A673 (cell line): ENCODE measurements at regions not wholly inside any gene's neighbourhood (a gene's known extent, or its start where the extent isn't known, plus 50 kb on each side); places are given as distances from the start of the nearest gene placed in this dataset.

Source experiments
- BruUV-seq: library from RNA; stranded (reverse); fragments of 400-500 nt; replicated peaks from 2 replicates; lab custom pipeline; 2021; lab: Mats Ljungman, UMichigan
- CTCF ChIA-PET: fragments of 300-600 bp; sonication (Branson Sonifier 250); formaldehyde crosslinking; loops from one replicate; lab custom pipeline; 2022; ENCODE audit warnings: antibody characterized with exemption; lab: Charles Lee
- POLR2A ChIA-PET: fragments of 300-600 bp; sonication (Branson Sonifier 250); formaldehyde crosslinking; loops from one replicate; lab custom pipeline; 2022; ENCODE audit warnings: antibody characterized with exemption; ENCODE audit not compliant: low non-redundant PET; lab: Charles Lee
- DNase-seq: peaks from one replicate; pipeline ENCODE4 v3.0.0-alpha.2; 2015; ENCODE audit warnings: low spot score
- H3K27ac ChIP-seq: fragments of 200-600 bp; sonication (generic); 2 replicates; pipeline ENCODE4 v1.5.1; 2016; ENCODE audit warnings: mixed run types, low read depth, mild to moderate bottlenecking, mixed read lengths, antibody characterized with exemption, low read length; ENCODE audit not compliant: poor library complexity, severe bottlenecking
- H3K27me3 ChIP-seq: fragments of 200-600 bp; sonication (generic); replicated peaks from 2 replicates; pipeline ENCODE4 v1.6.1; 2017; ENCODE audit warnings: mixed run types, low read depth, mild to moderate bottlenecking, mixed read lengths, antibody characterized with exemption, low read length; ENCODE audit not compliant: insufficient read depth, poor library complexity
- H3K36me3 ChIP-seq: fragments of 200-600 bp; sonication (generic); 2 replicates; pipeline ENCODE4 v1.6.1; 2016; ENCODE audit warnings: mixed run types, mild to moderate bottlenecking, mixed read lengths, antibody characterized with exemption, low read length; ENCODE audit not compliant: insufficient read depth, poor library complexity, severe bottlenecking
- H3K4me1 ChIP-seq: fragments of 200-600 bp; sonication (generic); 2 replicates; pipeline ENCODE4 v1.6.1; 2017; ENCODE audit warnings: mixed run types, mild to moderate bottlenecking, mixed read lengths, antibody characterized with exemption, low read length; ENCODE audit not compliant: insufficient read depth, poor library complexity, severe bottlenecking
- H3K4me3 ChIP-seq: fragments of 200-600 bp; sonication (generic); 2 replicates; pipeline ENCODE4 v1.5.1; 2016; ENCODE audit warnings: low read depth, mixed run types, mild to moderate bottlenecking, mixed read lengths, low read length; ENCODE audit not compliant: poor library complexity, severe bottlenecking
- H3K9me3 ChIP-seq: fragments of 200-600 bp; sonication (generic); 2 replicates; pipeline ENCODE4 v1.6.1; 2016; ENCODE audit warnings: mixed run types, low read depth, mild to moderate bottlenecking, mixed read lengths, antibody characterized with exemption, low read length; ENCODE audit not compliant: poor library complexity, severe bottlenecking
- EZH2 ChIP-seq: fragments of 200-600 bp; sonication (generic); IDR thresholded peaks from 2 replicates; pipeline ENCODE4 v1.6.1; 2017; ENCODE audit warnings: borderline replicate concordance, low read depth, mild to moderate bottlenecking, mixed read lengths, antibody characterized with exemption, low read length; ENCODE audit not compliant: poor library complexity, severe bottlenecking
- intact Hi-C: fragments of 100-400 bp; cut with micrococcal nuclease; formaldehyde crosslinking; loops from one replicate; pipeline ENCODE4 v1.10.0; 2022; ENCODE audit not compliant: unreplicated experiment
- TF ChIP-seq, protein P1 (sequence below): fragments of 300-800, 200-600 bp; sonication (generic); conservative IDR thresholded peaks from 2 replicates; pipeline ENCODE4 v1.5.1; 2017; ENCODE audit warnings: low read depth, mild to moderate bottlenecking, antibody characterized with exemption, low read length, moderate library complexity, mixed read lengths

DNA sequence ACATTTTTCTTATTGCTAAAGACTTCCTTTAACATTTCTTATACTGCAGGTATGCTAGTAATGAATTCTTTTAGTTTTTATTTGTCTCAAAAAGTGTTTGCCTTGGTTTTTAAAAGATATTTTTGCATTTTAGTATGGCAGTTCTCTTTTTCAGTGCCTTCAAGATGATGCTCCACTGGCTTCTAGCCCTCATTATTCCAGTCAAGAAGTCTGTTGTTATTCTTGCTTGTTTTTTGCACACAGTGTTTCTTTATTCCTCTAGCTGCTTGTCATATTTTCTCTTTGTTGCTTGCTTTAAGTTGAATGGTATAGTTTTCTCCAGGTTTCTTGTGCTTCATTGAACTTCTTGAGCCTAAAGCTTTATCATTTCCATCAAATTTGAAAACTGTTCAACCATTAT lies 158.0 kb upstream of the SPHKAP start:
- intact Hi-C loops, result no loop called here
- no peak for DNase-seq
- TF ChIP-seq, protein P1, sequence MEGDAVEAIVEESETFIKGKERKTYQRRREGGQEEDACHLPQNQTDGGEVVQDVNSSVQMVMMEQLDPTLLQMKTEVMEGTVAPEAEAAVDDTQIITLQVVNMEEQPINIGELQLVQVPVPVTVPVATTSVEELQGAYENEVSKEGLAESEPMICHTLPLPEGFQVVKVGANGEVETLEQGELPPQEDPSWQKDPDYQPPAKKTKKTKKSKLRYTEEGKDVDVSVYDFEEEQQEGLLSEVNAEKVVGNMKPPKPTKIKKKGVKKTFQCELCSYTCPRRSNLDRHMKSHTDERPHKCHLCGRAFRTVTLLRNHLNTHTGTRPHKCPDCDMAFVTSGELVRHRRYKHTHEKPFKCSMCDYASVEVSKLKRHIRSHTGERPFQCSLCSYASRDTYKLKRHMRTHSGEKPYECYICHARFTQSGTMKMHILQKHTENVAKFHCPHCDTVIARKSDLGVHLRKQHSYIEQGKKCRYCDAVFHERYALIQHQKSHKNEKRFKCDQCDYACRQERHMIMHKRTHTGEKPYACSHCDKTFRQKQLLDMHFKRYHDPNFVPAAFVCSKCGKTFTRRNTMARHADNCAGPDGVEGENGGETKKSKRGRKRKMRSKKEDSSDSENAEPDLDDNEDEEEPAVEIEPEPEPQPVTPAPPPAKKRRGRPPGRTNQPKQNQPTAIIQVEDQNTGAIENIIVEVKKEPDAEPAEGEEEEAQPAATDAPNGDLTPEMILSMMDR, result no peak
- no peak for TF ChIP-seq EZH2
- POLR2A ChIA-PET, result interaction anchor here (0.6 kb wide), 1 partner anchor 126 kb away, joined by 6 read pairs; no protein-coding TSS in a partner anchor
- CTCF ChIA-PET, result no interaction called here
- H3K27ac ChIP-seq, result no peak overlapping the region
- H3K36me3 ChIP-seq, result no peaks in the 10 kb centered on the region
- peaks cover 12% of the 10 kb centered on the region for H3K9me3 ChIP-seq
- H3K4me1 ChIP-seq, result no peaks in the 10 kb centered on the region
- no peaks in the 10 kb centered on the region for H3K27me3 ChIP-seq
- BruUV-seq, result no TSS peak
- no peak overlapping the region for H3K4me3 ChIP-seq

DNA sequence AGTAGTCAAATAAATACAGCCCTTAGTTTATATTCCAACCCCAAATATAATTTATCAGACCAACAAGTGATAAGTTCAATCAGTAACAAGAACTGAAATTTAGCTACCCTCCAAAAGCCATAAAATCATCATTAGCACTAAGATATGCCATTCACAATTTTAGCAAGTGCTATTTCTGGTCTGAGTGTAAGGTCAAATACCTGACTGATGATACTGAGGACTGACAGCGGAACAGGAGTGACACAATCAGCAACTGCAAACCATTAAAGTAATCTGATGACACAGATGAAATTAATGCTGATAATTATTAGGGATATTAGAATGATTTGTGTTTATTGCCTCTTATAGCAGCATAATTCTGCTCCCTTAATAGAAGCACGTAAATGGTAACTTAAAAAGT lies 152.7 kb upstream of the SPHKAP start:
- Histone ChIP-seq H3K4me1 (no peaks in the 10 kb centered on the region), H3K9me3 (no peaks in the 10 kb centered on the region), H3K27ac (no peak overlapping the region), H3K27me3 (no peaks in the 10 kb centered on the region), H3K36me3 (no peaks in the 10 kb centered on the region), H3K4me3 (no peak overlapping the region)
- CTCF ChIA-PET, result no interaction called here
- intact Hi-C loops, result no loop called here
- POLR2A ChIA-PET, result no interaction called here
- DNase-seq, result no peak
- BruUV-seq, result no TSS peak
- TF ChIP-seq EZH2, result no peak

DNA sequence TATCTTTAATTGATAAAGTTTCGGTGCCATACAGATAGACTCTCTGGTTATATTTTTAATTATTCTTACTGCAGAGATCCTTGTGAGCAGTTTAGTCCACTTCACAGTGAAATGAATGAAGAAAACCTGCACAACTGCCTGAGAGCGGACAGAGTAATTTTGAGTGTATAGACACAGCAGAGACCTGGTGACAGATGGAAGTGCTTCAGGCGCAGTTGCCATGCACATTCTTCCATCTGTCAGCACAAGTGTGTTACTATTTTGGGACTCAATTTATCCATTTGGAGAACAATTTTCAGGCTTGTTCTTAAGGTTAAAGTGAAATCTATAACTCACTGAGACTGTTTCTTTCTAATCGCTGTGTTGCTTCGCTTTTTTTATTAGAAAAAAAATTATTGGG lies 147.8 kb upstream of the SPHKAP start:
- CTCF ChIA-PET, result no interaction called here
- H3K4me3 ChIP-seq, result no peak overlapping the region
- no peak overlapping the region for H3K27ac ChIP-seq
- H3K9me3 ChIP-seq, result peaks cover 5% of the 10 kb centered on the region
- H3K36me3 ChIP-seq, result no peaks in the 10 kb centered on the region
- DNase-seq, result no peak
- POLR2A ChIA-PET, result no interaction called here
- BruUV-seq, result no TSS peak
- intact Hi-C loops, result no loop called here
- no peaks in the 10 kb centered on the region for H3K4me1 ChIP-seq
- no peak for TF ChIP-seq EZH2
- TF ChIP-seq, protein P1, result no peak
- H3K27me3 ChIP-seq, result no peaks in the 10 kb centered on the region

DNA sequence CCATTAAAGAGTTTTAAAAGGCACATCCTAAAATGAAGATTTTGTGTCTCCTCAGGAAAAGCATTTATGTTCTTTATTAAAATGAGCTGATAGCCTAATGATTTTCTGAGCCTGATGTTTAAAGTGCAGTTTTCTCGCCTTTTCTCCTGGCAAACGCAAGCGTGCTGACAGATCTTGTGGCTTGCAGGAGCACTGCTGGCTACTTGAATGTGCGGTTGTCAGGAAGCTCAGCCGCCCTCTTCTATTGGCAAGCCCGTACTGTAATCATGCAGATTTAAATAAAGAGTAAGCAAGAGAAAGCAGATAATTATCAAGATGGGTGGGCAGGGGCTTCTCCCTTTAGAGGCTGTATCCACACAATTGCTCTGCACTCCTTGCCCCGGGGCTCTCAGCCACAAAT lies 139.5 kb upstream of the SPHKAP start:
- BruUV-seq, result no TSS peak
- ChIA-PET POLR2A (no interaction called here), CTCF (no interaction called here)
- no peak overlapping the region for H3K27ac ChIP-seq
- H3K36me3 ChIP-seq, result no peaks in the 10 kb centered on the region
- H3K4me3 ChIP-seq, result no peak overlapping the region
- no peaks in the 10 kb centered on the region for H3K27me3 ChIP-seq
- H3K4me1 ChIP-seq, result peaks cover 14% of the 10 kb centered on the region
- no peaks in the 10 kb centered on the region for H3K9me3 ChIP-seq
- DNase-seq, result no peak
- no peak for TF ChIP-seq EZH2
- TF ChIP-seq, protein P1, result no peak
- intact Hi-C loops, result no loop called here
